ENCODE measurements at regions not wholly inside any gene's neighbourhood (a gene's known extent, or its start where the extent isn't known, plus 50 kb on each side); places are given as distances from the start of the nearest gene placed in this dataset.
A peak's percentile ranks its signal among the peaks of the same experiment; 100 is the strongest.
"Not testable (repeated sequence)": the region's sequence is repeated elsewhere in the genome, so short reads cannot be mapped to it uniquely, and the experiment has no call there.

- TF ChIP-seq SMARCC2 (IDR thresholded peaks at IDR 0.05; ENCODE audit: low read depth); GATAD2A (IDR thresholded peaks at IDR 0.05); MYC (IDR thresholded peaks at IDR 0.05; ENCODE audit: low read depth, low read length); ZNF75A (CRISPR knock-in tag; IDR thresholded peaks at IDR 0.05); ZSCAN29 (IDR thresholded peaks at IDR 0.05); NBN (IDR thresholded peaks at IDR 0.05; ENCODE audit: low read depth); KAT2B (IDR thresholded peaks at IDR 0.05; ENCODE audit: low read depth, low read length): not testable (repeated sequence)
- peak; percentile 89; the same call in 1 of the 2 replicates for TF ChIP-seq MYC (CRISPR knock-in tag; IDR thresholded peaks at IDR 0.05; ENCODE audit: borderline replicate concordance, low read depth)
These were observed 86.0 kb upstream of the SFSWAP start for GRCh38 chr12:131624756-131625501.
